Activated CD8-positive, alpha-beta T cell treated with anti-CD3 and anti-CD28 coated beads for 36 hours (primary cell): ENCODE measurements at regions not wholly inside any gene's neighbourhood (a gene's known extent, or its start where the extent isn't known, plus 50 kb on each side); places are given as distances from the start of the nearest gene placed in this dataset.

Source experiments
- ATAC-seq: fragments of 200-7000 bp; cut with Tn5 transposase; one replicate; pipeline ENCODE4 v1.10.0; 2021; ENCODE audit warnings: mild to moderate bottlenecking, moderate library complexity
- CTCF ChIA-PET: fragments of 350-600 bp; sonication (Branson Sonifier 250); formaldehyde crosslinking; loops from one replicate; lab custom pipeline; 2021; ENCODE audit warnings: antibody characterized with exemption; lab: Charles Lee
- POLR2A ChIA-PET: fragments of 350-600 bp; sonication (Branson Sonifier 250); formaldehyde crosslinking; loops from one replicate; lab custom pipeline; 2021; ENCODE audit warnings: antibody characterized with exemption; lab: Charles Lee
- DNase-seq: peaks from one replicate; pipeline ENCODE4 v3.0.0-alpha.2; 2020
- H3K27ac Mint-ChIP-seq: one replicate; pipeline ENCODE4 v1.8.0; 2021; ENCODE audit warnings: mild to moderate bottlenecking, mixed read lengths
- H3K27me3 Mint-ChIP-seq: one replicate; pipeline ENCODE4 v1.8.0; 2021; ENCODE audit warnings: mixed read lengths
- H3K36me3 Mint-ChIP-seq: one replicate; pipeline ENCODE4 v1.8.0; 2021; ENCODE audit warnings: low read depth, mixed read lengths
- H3K4me1 Mint-ChIP-seq: one replicate; pipeline ENCODE4 v1.8.0; 2021; ENCODE audit warnings: low read depth, mixed read lengths
- H3K4me3 Mint-ChIP-seq: one replicate; pipeline ENCODE4 v1.8.0; 2021; ENCODE audit warnings: mild to moderate bottlenecking, moderate library complexity, mixed read lengths
- H3K9me3 Mint-ChIP-seq: one replicate; pipeline ENCODE4 v1.8.0; 2021; ENCODE audit warnings: mixed read lengths
- intact Hi-C: fragments of 100-400 bp; cut with micrococcal nuclease; formaldehyde crosslinking; loops from one replicate; pipeline ENCODE4 v1.10.0; 2022
- TF ChIP-seq, protein P1 (sequence below): fragments of 200-600 bp; IDR thresholded peaks from one replicate; pipeline ENCODE4 v1.8.0; 2022; ENCODE audit warnings: antibody characterized with exemption, mild to moderate bottlenecking

DNA sequence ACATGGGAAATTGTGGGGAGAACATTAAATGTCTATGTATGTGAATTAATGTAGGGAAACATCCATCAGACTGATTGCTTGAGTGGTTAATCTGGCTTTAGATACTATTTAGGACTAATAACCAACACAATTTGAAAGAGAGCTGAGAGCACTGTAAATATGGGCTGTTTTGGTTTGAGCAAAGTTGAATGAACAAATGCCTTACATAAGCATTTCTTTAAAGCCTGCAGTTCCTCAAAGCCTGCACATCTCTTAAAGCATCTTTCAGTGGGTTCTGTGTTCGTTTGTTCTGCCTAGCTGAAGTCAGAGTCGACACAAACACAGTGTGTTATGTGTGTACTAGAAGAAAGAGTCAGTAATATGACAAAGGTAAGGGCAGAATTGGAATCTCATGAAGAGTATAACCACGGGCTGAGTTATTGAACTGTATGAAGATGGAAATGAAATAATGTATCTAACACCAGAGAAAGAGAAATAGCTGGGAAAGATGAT, 350.0 kb downstream of the SIPA1L2 start:
- no peak overlapping the region for H3K27ac Mint-ChIP-seq
- no peaks in the 10 kb centered on the region for H3K36me3 Mint-ChIP-seq
- H3K27me3 Mint-ChIP-seq, result peaks cover 4% of the 10 kb centered on the region
- intact Hi-C loops, result no loop called here
- POLR2A ChIA-PET, result no interaction called here
- ATAC-seq, result no peak
- no peaks in the 10 kb centered on the region for H3K4me1 Mint-ChIP-seq
- CTCF ChIA-PET, result no interaction called here
- H3K4me3 Mint-ChIP-seq, result no peak overlapping the region
- no peak for DNase-seq
- H3K9me3 Mint-ChIP-seq, result no peaks in the 10 kb centered on the region
- TF ChIP-seq, protein P1, sequence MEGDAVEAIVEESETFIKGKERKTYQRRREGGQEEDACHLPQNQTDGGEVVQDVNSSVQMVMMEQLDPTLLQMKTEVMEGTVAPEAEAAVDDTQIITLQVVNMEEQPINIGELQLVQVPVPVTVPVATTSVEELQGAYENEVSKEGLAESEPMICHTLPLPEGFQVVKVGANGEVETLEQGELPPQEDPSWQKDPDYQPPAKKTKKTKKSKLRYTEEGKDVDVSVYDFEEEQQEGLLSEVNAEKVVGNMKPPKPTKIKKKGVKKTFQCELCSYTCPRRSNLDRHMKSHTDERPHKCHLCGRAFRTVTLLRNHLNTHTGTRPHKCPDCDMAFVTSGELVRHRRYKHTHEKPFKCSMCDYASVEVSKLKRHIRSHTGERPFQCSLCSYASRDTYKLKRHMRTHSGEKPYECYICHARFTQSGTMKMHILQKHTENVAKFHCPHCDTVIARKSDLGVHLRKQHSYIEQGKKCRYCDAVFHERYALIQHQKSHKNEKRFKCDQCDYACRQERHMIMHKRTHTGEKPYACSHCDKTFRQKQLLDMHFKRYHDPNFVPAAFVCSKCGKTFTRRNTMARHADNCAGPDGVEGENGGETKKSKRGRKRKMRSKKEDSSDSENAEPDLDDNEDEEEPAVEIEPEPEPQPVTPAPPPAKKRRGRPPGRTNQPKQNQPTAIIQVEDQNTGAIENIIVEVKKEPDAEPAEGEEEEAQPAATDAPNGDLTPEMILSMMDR, result no peak

GRCh38 chr1:232278925-232279324, 351.0 kb downstream of the SIPA1L2 start:
- POLR2A ChIA-PET, result no interaction called here
- intact Hi-C loops, result no loop called here
- CTCF ChIA-PET, result no interaction called here
- Mint-ChIP-seq H3K4me3 (no peak overlapping the region), H3K9me3 (no peaks in the 10 kb centered on the region), H3K36me3 (no peaks in the 10 kb centered on the region), H3K27ac (no peak overlapping the region), H3K27me3 (peaks cover 5% of the 10 kb centered on the region), H3K4me1 (no peaks in the 10 kb centered on the region)
- no peak for DNase-seq
- TF ChIP-seq, protein P1, result no peak
- ATAC-seq, result no peak

GRCh38 chr1:232276651-232277050, 353.3 kb downstream of the SIPA1L2 start:
- ATAC-seq (no peak), DNase-seq (no peak)
- Mint-ChIP-seq H3K27me3 (peaks cover 10% of the 10 kb centered on the region), H3K36me3 (no peaks in the 10 kb centered on the region), H3K27ac (no peak overlapping the region), H3K4me1 (no peaks in the 10 kb centered on the region), H3K9me3 (no peaks in the 10 kb centered on the region), H3K4me3 (no peak overlapping the region)
- intact Hi-C loops, result no loop called here
- CTCF ChIA-PET, result no interaction called here
- TF ChIP-seq, protein P1, result no peak
- POLR2A ChIA-PET, result no interaction called here

GRCh38 chr1:232274999-232275710, 354.8 kb downstream of the SIPA1L2 start:
- no peak for ATAC-seq
- POLR2A ChIA-PET, result no interaction called here
- no peak overlapping the region for H3K4me3 Mint-ChIP-seq
- no peak overlapping the region for H3K27ac Mint-ChIP-seq
- TF ChIP-seq, protein P1, result no peak
- no peaks in the 10 kb centered on the region for H3K4me1 Mint-ChIP-seq
- peaks cover 10% of the 10 kb centered on the region for H3K27me3 Mint-ChIP-seq
- no peaks in the 10 kb centered on the region for H3K9me3 Mint-ChIP-seq
- CTCF ChIA-PET, result no interaction called here
- no peaks in the 10 kb centered on the region for H3K36me3 Mint-ChIP-seq
- intact Hi-C loops, result no loop called here
- no peak for DNase-seq

- DNase-seq, result no peak
- Mint-ChIP-seq H3K27me3 (peaks cover 10% of the 10 kb centered on the region), H3K27ac (no peak overlapping the region), H3K36me3 (no peaks in the 10 kb centered on the region), H3K4me1 (no peaks in the 10 kb centered on the region), H3K9me3 (no peaks in the 10 kb centered on the region), H3K4me3 (no peak overlapping the region)
- TF ChIP-seq, protein P1, result no peak
- intact Hi-C loops, result no loop called here
- POLR2A ChIA-PET, result interaction anchor here (0.8 kb wide), 1 partner anchor 11 kb away, joined by 3 read pairs; no protein-coding TSS in a partner anchor
- no peak for ATAC-seq
- CTCF ChIA-PET, result no interaction called here
Observed at GRCh38 chr1:232274236-232274855, 355.6 kb downstream of the SIPA1L2 start.
